Sigmoid colon (tissue), 6 donors: ENCODE measurements at regions not wholly inside any gene's neighbourhood (a gene's known extent, or its start where the extent isn't known, plus 50 kb on each side); places are given as distances from the start of the nearest gene placed in this dataset.
A peak's percentile ranks its signal among the peaks of the same experiment; 100 is the strongest.

Experiments
- DNase-seq: peaks from one replicate; pipeline ENCODE4 v3.0.0-alpha.2; 2019
- H3K27ac ChIP-seq, 4 donors: fragments of 200-600 bp; sonication (generic); one replicate each; pipeline ENCODE4 v1.5.1; 2016 to 2019; ENCODE audit warnings: mild to moderate bottlenecking in 1 of 4
- H3K27me3 ChIP-seq, 3 donors: fragments of 200-600 bp; sonication (generic); one replicate each; pipeline ENCODE4 v1.5.1; 2019; ENCODE audit warnings: mild to moderate bottlenecking in 1 of 3
- H3K36me3 ChIP-seq, 4 donors: fragments of 200-600 bp; sonication (generic); one replicate each; pipeline ENCODE4 v1.5.1; 2016 to 2019
- H3K4me1 ChIP-seq, 4 donors: fragments of 200-600 bp; sonication (generic); one replicate each; pipeline ENCODE4 v1.5.1; 2017 to 2019
- H3K4me3 ChIP-seq, 4 donors: fragments of 200-600 bp; sonication (generic); one replicate each; pipeline ENCODE4 v1.5.1; 2017 to 2019; ENCODE audit warnings: mild to moderate bottlenecking in 2 of 4, moderate library complexity in 1 of 4
- H3K9me3 ChIP-seq, 4 donors: fragments of 200-600 bp in 3 of 4; sonication (generic) in 3 of 4; one replicate each; pipeline versions ENCODE4 v1.5.1 to v1.6.1; 2013 to 2019
- CTCF ChIP-seq, 4 experiments: fragments of 450-650 bp in 3 of 4; fragments of 200-600 bp in 1 of 4; IDR thresholded peaks; one replicate each; pipeline ENCODE4 v1.5.1; 2016 to 2019; ENCODE audit warnings: antibody characterized with exemption in 4 of 4, mild to moderate bottlenecking in 3 of 4, moderate library complexity in 2 of 4
- EP300 ChIP-seq, 4 donors: sonication (generic); formaldehyde crosslinking; IDR thresholded peaks; one replicate each; pipeline ENCODE4 v1.6.1; 2017; ENCODE audit warnings: antibody characterized with exemption in 4 of 4
- POLR2A ChIP-seq, 2 donors: fragments of 450-650 bp; IDR thresholded peaks; one replicate each; pipeline ENCODE4 v1.6.1; 2016; ENCODE audit warnings: antibody characterized with exemption in 2 of 2, mild to moderate bottlenecking in 2 of 2, moderate library complexity in 2 of 2
- POLR2AphosphoS5 ChIP-seq, 4 donors: sonication (generic); formaldehyde crosslinking; IDR thresholded peaks; one replicate each; pipeline ENCODE4 v1.6.1; 2017; ENCODE audit warnings: antibody characterized with exemption in 4 of 4
- WGBS, 2 donors: extraction: QIAGEN DNeasy Blood & Tissue Kit; methylation state at CpG; one replicate each; pipeline ENCODE4 v1.1.7; 2013; 5-methylcytosine and 5-hydroxymethylcytosine counted together
- intact Hi-C: fragments of 100-400 bp; cut with DNase I; formaldehyde crosslinking; loops from one replicate; pipeline ENCODE4 v1.15.1; 2023
- donor health status: healthy with polysubstance abuse.
- donor health status: healthy.

DNA sequence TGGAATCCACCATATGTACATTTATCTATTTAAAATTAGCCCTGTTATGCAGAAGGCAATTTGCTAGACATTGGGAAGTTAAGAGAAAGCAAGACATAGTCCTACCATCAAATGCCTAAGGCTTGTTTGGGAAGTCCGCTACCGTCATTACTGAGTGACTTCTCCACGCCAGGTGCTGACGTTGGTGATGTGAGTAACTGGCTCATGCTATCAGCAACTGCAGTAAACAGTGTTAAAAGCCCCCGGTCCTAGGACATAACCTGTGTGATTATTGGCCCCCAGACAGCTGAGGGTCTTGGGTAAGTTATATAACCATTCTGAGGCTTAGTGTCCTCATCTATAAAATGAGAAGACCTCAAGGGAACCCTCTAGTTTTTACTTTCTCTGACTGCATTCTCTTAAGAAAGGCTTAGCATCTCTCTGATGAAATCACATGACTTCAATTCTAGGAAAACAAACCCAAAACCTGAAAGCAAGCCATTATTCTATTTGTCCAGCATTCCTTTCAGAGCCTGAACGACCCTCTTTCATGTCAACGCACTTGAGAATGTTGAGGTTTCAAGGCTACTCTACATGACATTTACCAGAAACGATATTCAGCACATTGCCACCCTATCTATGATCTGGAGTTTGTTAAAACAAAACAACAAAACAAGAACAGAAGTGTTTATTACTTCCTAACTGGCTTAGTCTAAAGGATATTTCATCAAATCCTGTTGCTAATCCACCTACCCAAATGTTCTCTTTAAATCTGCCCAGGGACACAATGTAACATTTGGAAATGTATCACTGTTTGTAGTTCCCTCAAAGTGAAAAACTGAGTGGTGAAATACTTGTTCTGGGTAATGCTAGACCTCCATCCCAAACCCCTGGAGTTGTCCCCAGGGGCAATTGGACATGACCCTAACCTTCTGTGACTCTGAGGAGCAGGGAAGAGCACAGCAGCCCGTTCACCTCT is 133.8 kb downstream of the BTBD3 start:
- no peak overlapping the region for H3K4me3 ChIP-seq
- no peaks in the 10 kb centered on the region for H3K27me3 ChIP-seq
- intact Hi-C loops: no loop called here
- no peak overlapping the region for H3K27ac ChIP-seq
- H3K36me3 ChIP-seq: no peaks in the 10 kb centered on the region
- DNase-seq: no peak
- H3K4me1 ChIP-seq: peaks cover 0 to 3% (median 0%) of the 10 kb centered on the region in 4 donors
- WGBS, 2 donors: 86 to 91% methylated on average over 9 of the region's 9 CpGs
- no peaks in the 10 kb centered on the region for H3K9me3 ChIP-seq
- TF ChIP-seq EP300 (IDR thresholded peaks at IDR 0.05) (no peak), POLR2AphosphoS5 (IDR thresholded peaks at IDR 0.05) (peak in 2 of 4 donors; percentile 7 to 68), POLR2A (IDR thresholded peaks at IDR 0.05) (no peak), CTCF (IDR thresholded peaks at IDR 0.05) (no peak)

GRCh38 chr20:12053353-12053752 is 135.7 kb downstream of the BTBD3 start:
- H3K27ac ChIP-seq: no peak overlapping the region
- H3K36me3 ChIP-seq: no peaks in the 10 kb centered on the region
- H3K4me3 ChIP-seq: no peak overlapping the region
- H3K27me3 ChIP-seq: no peaks in the 10 kb centered on the region
- H3K9me3 ChIP-seq: no peaks in the 10 kb centered on the region
- DNase-seq: no peak
- intact Hi-C loops: no loop called here
- TF ChIP-seq EP300 (IDR thresholded peaks at IDR 0.05) (no peak), CTCF (IDR thresholded peaks at IDR 0.05) (no peak), POLR2A (IDR thresholded peaks at IDR 0.05) (no peak), POLR2AphosphoS5 (IDR thresholded peaks at IDR 0.05) (no peak)
- peaks cover 0 to 3% (median 0%) of the 10 kb centered on the region in 4 donors for H3K4me1 ChIP-seq

DNA sequence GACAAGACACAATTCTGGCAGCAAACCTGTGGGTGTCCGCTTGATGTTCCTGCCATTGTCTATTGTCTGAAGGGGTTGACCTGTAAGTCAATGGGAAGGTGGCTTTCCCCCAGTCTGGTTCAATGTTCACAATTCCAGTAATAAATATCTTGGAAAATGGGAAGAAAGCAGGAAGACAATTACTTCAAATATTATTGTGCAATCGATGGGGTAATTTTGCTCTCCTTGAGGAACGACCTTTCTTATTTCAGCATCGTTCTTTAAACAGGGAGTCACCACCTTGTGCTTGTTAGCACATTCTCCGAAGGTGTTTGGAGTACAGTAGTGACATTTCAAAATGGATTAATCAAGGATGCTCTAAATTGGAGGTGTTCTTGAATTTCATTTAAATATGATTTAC is 136.9 kb downstream of the BTBD3 start:
- Histone ChIP-seq H3K36me3 (no peaks in the 10 kb centered on the region), H3K4me3 (no peak overlapping the region), H3K9me3 (peaks cover 0 to 1% (median 0%) of the 10 kb centered on the region in 4 donors), H3K27me3 (no peaks in the 10 kb centered on the region), H3K4me1 (peaks cover 0 to 3% (median 0%) of the 10 kb centered on the region in 4 donors), H3K27ac (no peak overlapping the region)
- no peak for DNase-seq
- 90 to 95% methylated on average over 5 of the region's 5 CpGs for WGBS, 2 donors
- no peak for TF ChIP-seq CTCF (IDR thresholded peaks at IDR 0.05)
- TF ChIP-seq POLR2A (IDR thresholded peaks at IDR 0.05): no peak
- no peak for TF ChIP-seq POLR2AphosphoS5 (IDR thresholded peaks at IDR 0.05)
- no peak for TF ChIP-seq EP300 (IDR thresholded peaks at IDR 0.05)
- intact Hi-C loops: no loop called here

DNA sequence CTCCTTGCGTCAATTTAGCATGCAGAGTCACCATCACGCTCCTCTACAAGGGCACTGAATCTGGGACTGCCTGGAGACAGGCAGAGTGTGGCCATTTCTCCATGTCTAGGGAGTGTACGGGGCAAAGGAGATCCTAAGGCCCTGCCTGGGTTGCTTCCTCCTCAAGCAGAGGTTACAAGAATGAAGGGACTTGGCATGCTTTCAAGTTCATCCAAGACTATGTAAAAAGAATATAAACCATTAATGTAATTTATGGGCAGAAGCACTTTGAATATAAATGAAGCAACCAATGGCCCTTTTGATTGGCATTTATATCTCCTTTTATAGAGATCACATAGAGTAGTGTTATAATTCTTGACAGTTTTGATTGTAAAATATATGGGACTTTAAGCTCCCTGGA is 137.5 kb downstream of the BTBD3 start:
- WGBS, 2 donors: 88 to 93% methylated on average over 3 of the region's 3 CpGs
- no peak for DNase-seq
- no peak overlapping the region for H3K27ac ChIP-seq
- H3K27me3 ChIP-seq: no peaks in the 10 kb centered on the region
- intact Hi-C loops: no loop called here
- H3K4me3 ChIP-seq: no peak overlapping the region
- TF ChIP-seq CTCF (IDR thresholded peaks at IDR 0.05): no peak
- TF ChIP-seq POLR2AphosphoS5 (IDR thresholded peaks at IDR 0.05): no peak
- no peak for TF ChIP-seq EP300 (IDR thresholded peaks at IDR 0.05)
- TF ChIP-seq POLR2A (IDR thresholded peaks at IDR 0.05): no peak
- peaks cover 0 to 3% (median 0%) of the 10 kb centered on the region in 4 donors for H3K4me1 ChIP-seq
- H3K36me3 ChIP-seq: no peaks in the 10 kb centered on the region
- H3K9me3 ChIP-seq: peaks cover 0 to 1% (median 0%) of the 10 kb centered on the region in 4 donors
